Ramos (cell line): ENCODE measurements at regions not wholly inside any gene's neighbourhood (a gene's known extent, or its start where the extent isn't known, plus 50 kb on each side); places are given as distances from the start of the nearest gene placed in this dataset.

Experiments used
- in situ Hi-C: fragments of 300-500 bp; cut with MboI; formaldehyde crosslinking; loops from one replicate; pipeline ENCODE4 v1.14.3; 2022; ENCODE audit warnings: low sequenced_read_pairs; ENCODE audit not compliant: unreplicated experiment

DNA sequence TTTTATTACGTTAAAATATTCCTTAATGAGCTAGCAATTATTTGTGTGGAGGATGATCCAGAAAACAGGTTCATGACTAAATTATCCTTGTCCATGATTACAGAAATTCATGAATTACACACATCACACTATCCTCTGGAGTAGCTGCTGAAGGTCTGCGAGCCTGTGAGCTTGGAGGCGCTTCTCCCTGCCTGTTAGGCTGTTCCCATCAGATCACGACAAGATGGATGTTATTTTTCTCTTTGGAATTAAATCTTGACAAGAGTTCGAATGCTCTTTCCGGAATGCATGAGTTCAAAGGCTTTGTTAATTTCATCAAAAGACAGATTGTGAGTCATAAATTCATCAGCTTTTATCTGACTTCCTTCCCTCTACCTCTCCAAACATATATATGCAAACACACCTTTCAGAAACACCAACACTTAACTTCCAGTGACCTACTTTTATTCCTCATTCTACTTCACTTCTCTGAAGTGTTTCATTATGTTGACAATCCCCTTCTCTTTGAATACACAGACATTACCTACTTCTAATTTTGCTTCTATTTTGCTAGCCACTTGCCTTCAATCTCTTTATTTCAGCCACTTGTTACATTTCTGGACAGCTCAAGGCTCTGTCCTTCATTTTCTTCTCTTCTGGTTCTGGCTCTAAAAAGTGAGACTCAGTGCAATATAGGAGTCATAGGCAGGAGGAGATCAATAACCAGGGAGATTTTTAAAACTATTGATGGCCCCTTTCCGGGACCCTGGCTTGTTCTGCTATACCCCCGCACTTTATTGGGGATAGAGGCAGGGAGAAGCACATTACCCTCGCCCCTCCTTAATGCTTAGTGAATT lies 274.6 kb downstream of the BTG1 start:
- in situ Hi-C loops = no loop called here

GRCh38 chr12:91868054-91868453 lies 277.6 kb downstream of the BTG1 start:
- in situ Hi-C loops = no loop called here

- in situ Hi-C loops = no loop called here
These were observed 279.1 kb downstream of the BTG1 start for GRCh38 chr12:91866566-91866965.

GRCh38 chr12:91863702-91864101 lies 281.9 kb downstream of the BTG1 start:
- in situ Hi-C loops = no loop called here

DNA sequence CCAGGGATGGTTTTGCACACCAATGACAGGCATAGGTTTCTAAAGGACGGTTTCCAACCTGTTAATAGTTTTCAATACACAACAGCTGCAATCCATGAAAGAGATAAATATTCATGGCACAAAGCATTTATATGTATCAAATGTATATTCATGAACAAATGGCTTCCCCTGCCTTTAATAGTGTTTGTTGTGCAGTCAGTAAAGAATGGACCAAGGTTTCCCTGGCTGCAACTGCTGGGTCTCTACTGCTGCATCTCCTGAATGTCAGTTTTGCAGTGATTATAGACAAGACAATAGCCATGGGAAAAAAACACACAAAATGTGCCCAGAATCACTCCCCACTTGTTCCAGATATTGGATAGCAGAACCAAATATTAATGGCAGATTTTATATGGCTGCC lies 284.1 kb downstream of the BTG1 start:
- in situ Hi-C loops = no loop called here

DNA sequence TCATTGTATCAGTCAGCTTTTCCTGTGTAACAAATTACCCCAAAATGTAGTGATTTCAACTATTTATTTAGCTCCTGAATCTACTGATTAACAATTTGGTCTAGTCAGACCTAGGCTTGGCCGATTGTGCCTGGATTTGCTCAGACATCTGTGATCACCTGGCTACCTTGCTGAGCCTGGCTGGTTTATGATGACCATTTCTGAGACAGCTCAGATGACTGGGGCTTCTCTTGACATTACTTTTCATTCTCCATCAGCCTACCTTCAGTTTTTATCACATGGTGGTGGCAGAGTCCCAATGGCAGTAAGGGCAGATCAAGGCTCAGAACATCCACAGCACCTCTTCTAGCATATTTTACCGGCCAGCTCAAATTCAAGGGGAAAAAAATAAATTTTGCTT lies 286.3 kb downstream of the BTG1 start:
- in situ Hi-C loops = no loop called here

- in situ Hi-C loops = no loop called here
These were observed 287.7 kb downstream of the BTG1 start for GRCh38 chr12:91857813-91858542.

GRCh38 chr12:91854725-91855124 lies 290.9 kb downstream of the BTG1 start:
- in situ Hi-C loops = no loop called here

DNA sequence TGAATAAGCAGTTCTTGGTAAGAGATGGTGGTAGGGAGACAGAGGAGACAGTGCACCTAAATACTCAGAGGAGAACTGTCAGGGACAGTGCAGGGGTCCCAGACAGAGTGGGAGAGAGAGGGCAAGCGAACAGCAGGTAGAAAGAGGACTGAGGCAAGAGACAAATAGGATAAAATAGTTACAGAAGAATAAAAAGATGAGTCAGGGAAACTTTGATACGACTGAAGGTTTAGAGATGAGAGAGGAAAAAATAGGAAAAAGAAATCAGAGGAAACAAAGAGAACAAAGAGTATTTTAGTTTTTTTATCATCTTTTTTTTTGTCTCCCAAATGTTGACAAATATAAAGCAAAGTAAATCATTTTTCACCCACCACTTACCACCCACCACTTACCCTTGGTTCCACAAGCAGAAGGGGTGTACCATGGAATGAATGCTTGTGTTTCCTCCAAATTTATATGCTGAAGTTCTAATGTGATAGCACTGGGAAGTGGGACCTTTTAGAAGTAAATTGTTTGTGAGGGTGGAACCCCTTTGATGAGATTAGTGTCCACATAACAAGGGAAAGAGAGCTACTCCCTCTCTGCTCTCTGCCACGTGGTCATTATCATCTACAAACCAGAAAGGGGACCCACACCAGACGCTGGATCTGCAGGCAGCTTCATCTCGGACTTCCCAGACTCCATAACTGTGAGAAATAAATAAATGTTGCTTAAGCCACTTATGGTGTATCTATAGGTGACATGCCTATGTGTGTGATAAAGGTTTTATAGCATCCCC lies 292.1 kb downstream of the BTG1 start:
- in situ Hi-C loops = no loop called here

DNA sequence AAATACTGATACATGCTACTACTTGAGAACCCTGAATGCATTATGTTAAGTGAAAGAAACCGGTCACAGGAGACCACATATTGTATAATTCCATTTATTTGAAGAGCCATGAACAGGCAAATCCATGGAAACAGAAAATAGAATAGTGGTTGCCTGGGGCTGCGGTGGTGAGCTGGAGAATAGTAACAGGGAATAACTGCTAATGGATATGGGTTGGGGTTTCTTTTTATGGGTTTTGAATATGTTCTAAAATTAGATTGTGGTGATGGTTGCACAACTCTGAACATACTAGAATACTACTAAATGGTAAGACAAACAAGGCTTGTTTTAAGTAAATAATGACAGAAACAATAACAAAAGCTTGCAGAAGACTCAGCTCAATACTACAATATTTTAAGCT lies 293.0 kb downstream of the BTG1 start:
- in situ Hi-C loops = no loop called here

GRCh38 chr12:91851741-91852477 lies 293.7 kb downstream of the BTG1 start:
- in situ Hi-C loops = no loop called here

DNA sequence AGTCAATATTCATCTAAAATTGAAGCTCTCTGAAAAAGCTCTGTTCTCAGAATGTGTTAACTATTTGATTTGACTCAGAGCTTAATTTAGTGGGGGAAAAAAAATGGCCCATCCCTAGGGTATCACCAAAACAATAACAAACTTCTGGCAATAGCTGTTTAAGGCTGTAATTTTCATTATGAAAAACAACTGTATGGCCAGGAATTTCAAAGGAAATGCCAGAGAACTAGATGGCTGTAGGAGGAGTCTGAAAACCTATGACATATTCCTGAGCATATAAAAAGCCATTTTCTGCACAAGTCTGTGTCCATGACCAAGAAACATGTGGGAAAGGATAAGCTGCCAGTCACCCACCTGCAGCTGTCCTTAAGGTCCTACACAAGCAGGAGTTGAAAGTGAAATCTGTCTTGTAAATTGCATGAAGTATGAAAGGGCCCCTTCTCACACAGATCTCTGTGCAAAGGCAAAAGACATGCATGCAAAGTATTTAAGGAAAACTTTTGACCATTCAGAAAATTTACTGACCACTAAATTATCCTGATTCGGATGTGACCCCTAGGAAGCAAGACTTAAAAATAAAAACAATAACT lies 299.1 kb downstream of the BTG1 start:
- in situ Hi-C loops = no loop called here

DNA sequence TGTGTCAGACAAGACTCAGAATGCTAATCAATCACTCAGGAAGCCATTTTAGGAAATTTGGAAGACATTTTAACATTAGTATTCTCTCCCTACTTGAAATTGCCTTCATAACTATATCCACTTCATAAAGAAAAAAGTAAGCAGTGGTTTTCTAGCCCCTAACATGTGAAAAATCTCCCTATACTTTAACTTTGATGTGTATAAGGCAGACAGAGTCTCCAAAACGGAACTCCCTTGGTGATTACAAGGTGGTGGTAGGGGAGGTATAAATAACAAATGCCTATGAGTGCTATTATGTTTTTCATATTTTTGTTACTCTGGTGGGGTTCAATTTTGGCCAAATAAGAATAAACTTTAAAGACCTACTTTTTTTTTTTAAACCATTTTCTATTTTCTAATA lies 300.3 kb downstream of the BTG1 start:
- in situ Hi-C loops = no loop called here

DNA sequence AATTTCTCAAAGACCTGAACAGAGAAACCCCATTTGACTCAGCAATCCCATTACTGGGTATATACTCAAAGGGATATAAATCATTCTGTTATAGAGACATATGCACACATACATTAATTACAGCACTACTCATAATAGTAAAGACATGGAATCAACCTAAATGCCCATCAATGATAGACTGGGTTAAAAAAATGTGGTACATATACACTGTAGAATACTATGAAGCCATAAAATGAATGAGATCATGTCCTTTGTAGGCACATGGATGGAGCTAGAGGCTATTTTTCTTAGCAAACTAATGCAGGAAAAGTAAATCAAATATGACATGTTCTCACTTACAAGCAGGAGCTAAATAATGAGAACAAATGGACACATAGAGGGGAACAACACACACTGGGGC lies 303.8 kb downstream of the BTG1 start:
- in situ Hi-C loops = no loop called here

GRCh38 chr12:91836696-91837095 lies 308.9 kb downstream of the BTG1 start:
- in situ Hi-C loops = no loop called here

GRCh38 chr12:91836264-91836663 lies 309.4 kb downstream of the BTG1 start:
- in situ Hi-C loops = no loop called here

GRCh38 chr12:91835693-91836092 lies 310.0 kb downstream of the BTG1 start:
- in situ Hi-C loops = no loop called here

GRCh38 chr12:91833780-91834359 lies 311.8 kb downstream of the BTG1 start:
- in situ Hi-C loops = no loop called here

DNA sequence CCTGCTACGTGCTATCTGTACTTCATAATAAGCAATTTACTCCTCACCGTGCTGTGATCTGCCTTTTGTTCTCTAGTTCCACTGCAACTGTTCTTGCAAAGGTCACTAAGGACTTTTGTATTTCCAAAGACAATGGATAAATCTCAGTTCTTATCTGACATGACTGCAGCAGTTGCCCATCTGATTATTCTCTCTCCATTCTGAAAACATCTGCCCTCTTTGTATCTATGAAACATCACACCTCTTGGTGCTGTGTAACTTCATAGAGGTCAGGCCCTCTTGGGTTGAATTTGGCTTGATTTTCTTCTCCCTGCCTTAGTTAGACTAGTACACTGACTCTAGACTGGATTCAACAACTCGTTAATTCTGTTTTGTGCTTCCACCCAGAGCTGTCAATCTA lies 319.6 kb downstream of the BTG1 start:
- in situ Hi-C loops = no loop called here
